ENCODE measurements at regions not wholly inside any gene's neighbourhood (a gene's known extent, or its start where the extent isn't known, plus 50 kb on each side); places are given as distances from the start of the nearest gene placed in this dataset.

GRCh38 chr15:62578546-62578945, 413.5 kb upstream of the C2CD4B start:
- Histone ChIP-seq H3K4me3 (no peak overlapping the region), H3K9me3 (no peaks in the 10 kb centered on the region), H3K27me3 (no peaks in the 10 kb centered on the region), H3K4me1 (peaks cover 0 to 4% (median 0%) of the 10 kb centered on the region in 12 donors), H3K36me3 (no peaks in the 10 kb centered on the region), H3K27ac (no peak overlapping the region)
- no peak for TF ChIP-seq CTCF (IDR thresholded peaks at IDR 0.05)
- TF ChIP-seq POLR2A (IDR thresholded peaks at IDR 0.05) = no peak
- intact Hi-C loops (cut with DNase I) = no loop called here
- 94 to 98% (median 96%) methylated on average over 6 of the region's 6 CpGs for WGBS, 4 donors
- ATAC-seq = no peak
- DNase-seq = no peak

- Histone ChIP-seq H3K27me3 (no peaks in the 10 kb centered on the region), H3K27ac (no peak overlapping the region), H3K4me1 (peaks cover 0 to 4% (median 0%) of the 10 kb centered on the region in 12 donors), H3K36me3 (no peaks in the 10 kb centered on the region), H3K9me3 (no peaks in the 10 kb centered on the region), H3K4me3 (no peak overlapping the region)
- intact Hi-C loops (cut with DNase I) = no loop called here
- 84 to 94% (median 92%) methylated on average over 1 of the region's 1 CpG for WGBS, 4 donors
- no peak for ATAC-seq
- TF ChIP-seq POLR2A (IDR thresholded peaks at IDR 0.05) (no peak), CTCF (IDR thresholded peaks at IDR 0.05) (no peak)
- no peak for DNase-seq
Measured at GRCh38 chr15:62578960-62579359, 413.9 kb upstream of the C2CD4B start.

GRCh38 chr15:62579842-62580241, 414.8 kb upstream of the C2CD4B start:
- Histone ChIP-seq H3K27me3 (no peaks in the 10 kb centered on the region), H3K36me3 (no peaks in the 10 kb centered on the region), H3K4me1 (peaks cover 0 to 6% (median 0%) of the 10 kb centered on the region in 12 donors), H3K4me3 (no peak overlapping the region), H3K9me3 (no peaks in the 10 kb centered on the region), H3K27ac (no peak overlapping the region)
- TF ChIP-seq POLR2A (IDR thresholded peaks at IDR 0.05) (no peak), CTCF (IDR thresholded peaks at IDR 0.05) (no peak)
- DNase-seq = no peak
- intact Hi-C loops (cut with DNase I) = no loop called here
- WGBS, 4 donors = 93 to 95% (median 95%) methylated on average over 5 of the region's 5 CpGs
- no peak for ATAC-seq

GRCh38 chr15:62582580-62582979, 417.5 kb upstream of the C2CD4B start:
- H3K27ac ChIP-seq = no peak overlapping the region
- intact Hi-C loops (cut with DNase I) = no loop called here
- no peaks in the 10 kb centered on the region for H3K36me3 ChIP-seq
- WGBS, 4 donors = 53 to 72% (median 60%) methylated on average over 2 of the region's 2 CpGs
- no peak overlapping the region for H3K4me3 ChIP-seq
- no peaks in the 10 kb centered on the region for H3K27me3 ChIP-seq
- DNase-seq (no peak), ATAC-seq (no peak)
- no peaks in the 10 kb centered on the region for H3K9me3 ChIP-seq
- TF ChIP-seq POLR2A (IDR thresholded peaks at IDR 0.05) = no peak
- no peak for TF ChIP-seq CTCF (IDR thresholded peaks at IDR 0.05)
- peaks cover 0 to 6% (median 0%) of the 10 kb centered on the region in 12 donors for H3K4me1 ChIP-seq

Data from heart left ventricle (tissue), 16 donors.